ENCODE measurements at regions not wholly inside any gene's neighbourhood (a gene's known extent, or its start where the extent isn't known, plus 50 kb on each side); places are given as distances from the start of the nearest gene placed in this dataset.

- Histone ChIP-seq H3K79me2 (ENCODE audit: insufficient read depth, low read length) (no peaks in the 10 kb centered on the region), H3K9me2 (ENCODE audit: low read depth, low read length) (no peaks in the 10 kb centered on the region), H3K27ac (ENCODE audit: low read depth, low read length, poor library complexity, severe bottlenecking) (no peak overlapping the region), H3K4me2 (ENCODE audit: low read length) (no peak overlapping the region), H3K4me1 (ENCODE audit: insufficient read depth, low read length, severe bottlenecking) (no peaks in the 10 kb centered on the region), H3K4me3 (ENCODE audit: low read depth, low read length, poor library complexity, severe bottlenecking) (no peak overlapping the region), H4K20me1 (ENCODE audit: insufficient read depth, low read length) (no peaks in the 10 kb centered on the region), H3K9ac (ENCODE audit: low read length) (no peak overlapping the region), H3K27me3 (ENCODE audit: insufficient read depth, low read length) (no peaks in the 10 kb centered on the region), H3K9me3 (ENCODE audit: low read length) (no peaks in the 10 kb centered on the region), H3F3A (ENCODE audit: insufficient read depth, low read length) (no peaks in the 10 kb centered on the region), H2AFZ (ENCODE audit: low read length) (no peak overlapping the region), H3K36me3 (ENCODE audit: insufficient read depth, low read length) (no peaks in the 10 kb centered on the region)
- no peak for TF ChIP-seq EZH2 (IDR thresholded peaks at IDR 0.05; ENCODE audit: borderline replicate concordance, low read length)
- TF ChIP-seq CTCF (IDR thresholded peaks at IDR 0.05; ENCODE audit: low read length) = no peak
Observed at GRCh38 chr17:63095459-63095858, 129.4 kb downstream of the TANC2 start.

GRCh38 chr17:63095879-63096278 is 129.8 kb downstream of the TANC2 start:
- Histone ChIP-seq H3K4me1 (ENCODE audit: insufficient read depth, low read length, severe bottlenecking) (no peaks in the 10 kb centered on the region), H3K9me2 (ENCODE audit: low read depth, low read length) (no peaks in the 10 kb centered on the region)

GRCh38 chr17:63096426-63096825 is 130.4 kb downstream of the TANC2 start:
- no peaks in the 10 kb centered on the region for H3K79me2 ChIP-seq (ENCODE audit: insufficient read depth, low read length)

More at GRCh38 chr17:63095879-63096278, 129.8 kb downstream of the TANC2 start:
- H3K79me2 ChIP-seq (ENCODE audit: insufficient read depth, low read length) = no peaks in the 10 kb centered on the region
- H3K4me3 ChIP-seq (ENCODE audit: low read depth, low read length, poor library complexity, severe bottlenecking) = no peak overlapping the region
- no peaks in the 10 kb centered on the region for H3K9me3 ChIP-seq (ENCODE audit: low read length)
- no peaks in the 10 kb centered on the region for H3K36me3 ChIP-seq (ENCODE audit: insufficient read depth, low read length)
- H2AFZ ChIP-seq (ENCODE audit: low read length) = no peak overlapping the region
- H4K20me1 ChIP-seq (ENCODE audit: insufficient read depth, low read length) = no peaks in the 10 kb centered on the region
- H3K9ac ChIP-seq (ENCODE audit: low read length) = no peak overlapping the region
- no peak overlapping the region for H3K4me2 ChIP-seq (ENCODE audit: low read length)
- H3F3A ChIP-seq (ENCODE audit: insufficient read depth, low read length) = no peaks in the 10 kb centered on the region
- no peaks in the 10 kb centered on the region for H3K27me3 ChIP-seq (ENCODE audit: insufficient read depth, low read length)
- H3K27ac ChIP-seq (ENCODE audit: low read depth, low read length, poor library complexity, severe bottlenecking) = no peak overlapping the region
- TF ChIP-seq CTCF (IDR thresholded peaks at IDR 0.05; ENCODE audit: low read length) (no peak), EZH2 (IDR thresholded peaks at IDR 0.05; ENCODE audit: borderline replicate concordance, low read length) (no peak)

More at GRCh38 chr17:63096426-63096825, 130.4 kb downstream of the TANC2 start:
- H3K9me3 ChIP-seq (ENCODE audit: low read length) = no peaks in the 10 kb centered on the region
- no peaks in the 10 kb centered on the region for H3K27me3 ChIP-seq (ENCODE audit: insufficient read depth, low read length)
- no peak overlapping the region for H2AFZ ChIP-seq (ENCODE audit: low read length)
- H3K4me2 ChIP-seq (ENCODE audit: low read length) = no peak overlapping the region
- H3K4me1 ChIP-seq (ENCODE audit: insufficient read depth, low read length, severe bottlenecking) = no peaks in the 10 kb centered on the region
- no peaks in the 10 kb centered on the region for H3K9me2 ChIP-seq (ENCODE audit: low read depth, low read length)
- no peak overlapping the region for H3K9ac ChIP-seq (ENCODE audit: low read length)
- no peak overlapping the region for H3K4me3 ChIP-seq (ENCODE audit: low read depth, low read length, poor library complexity, severe bottlenecking)
- no peak overlapping the region for H3K27ac ChIP-seq (ENCODE audit: low read depth, low read length, poor library complexity, severe bottlenecking)
- no peaks in the 10 kb centered on the region for H4K20me1 ChIP-seq (ENCODE audit: insufficient read depth, low read length)
- no peaks in the 10 kb centered on the region for H3F3A ChIP-seq (ENCODE audit: insufficient read depth, low read length)
- no peak for TF ChIP-seq CTCF (IDR thresholded peaks at IDR 0.05; ENCODE audit: low read length)
- H3K36me3 ChIP-seq (ENCODE audit: insufficient read depth, low read length) = no peaks in the 10 kb centered on the region
